ENCODE measurements at regions not wholly inside any gene's neighbourhood (a gene's known extent, or its start where the extent isn't known, plus 50 kb on each side); places are given as distances from the start of the nearest gene placed in this dataset.

DNA sequence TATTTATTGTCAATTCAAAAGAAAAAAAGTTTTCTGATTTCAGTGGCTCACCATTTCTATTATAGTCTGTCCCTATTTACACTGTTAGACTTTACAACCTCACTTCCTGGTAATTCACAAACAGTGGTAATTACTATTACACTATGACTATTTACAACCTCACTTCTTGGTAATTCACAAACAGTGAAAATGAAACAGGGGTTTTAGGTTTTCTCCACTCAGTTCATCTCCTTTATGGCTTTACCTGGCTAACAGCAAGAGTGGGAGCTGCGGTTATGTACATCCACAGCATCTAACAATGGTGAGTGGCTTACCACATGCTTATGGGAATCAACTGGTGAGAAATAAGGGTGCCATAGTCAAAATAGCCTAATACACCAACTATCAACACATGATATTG, 166.4 kb downstream of the CASP12 start:
- TF ChIP-seq BRCA1 (CRISPR knock-in tag; IDR thresholded peaks at IDR 0.05) (no peak), KMT2B (CRISPR knock-in tag; IDR thresholded peaks at IDR 0.05) (no peak), PCBP1 (IDR thresholded peaks at IDR 0.05; ENCODE audit: borderline replicate concordance, low read depth, low read length) (no peak), ZNF20 (CRISPR knock-in tag; IDR thresholded peaks at IDR 0.05) (no peak), SP4 (CRISPR knock-in tag; IDR thresholded peaks at IDR 0.05) (no peak), DPF2 (CRISPR knock-in tag; IDR thresholded peaks at IDR 0.05; ENCODE audit: borderline replicate concordance, low read depth) (no peak)
